T-helper 22 cell (primary cell): ENCODE measurements at regions not wholly inside any gene's neighbourhood (a gene's known extent, or its start where the extent isn't known, plus 50 kb on each side); places are given as distances from the start of the nearest gene placed in this dataset.
"Not testable (repeated sequence)": the region's sequence is repeated elsewhere in the genome, so short reads cannot be mapped to it uniquely, and the experiment has no call there.

Experiments used
- DNase-seq: peaks from one replicate; pipeline ENCODE4 v3.0.0-alpha.2; 2020; ENCODE audit warnings: low read depth

DNA sequence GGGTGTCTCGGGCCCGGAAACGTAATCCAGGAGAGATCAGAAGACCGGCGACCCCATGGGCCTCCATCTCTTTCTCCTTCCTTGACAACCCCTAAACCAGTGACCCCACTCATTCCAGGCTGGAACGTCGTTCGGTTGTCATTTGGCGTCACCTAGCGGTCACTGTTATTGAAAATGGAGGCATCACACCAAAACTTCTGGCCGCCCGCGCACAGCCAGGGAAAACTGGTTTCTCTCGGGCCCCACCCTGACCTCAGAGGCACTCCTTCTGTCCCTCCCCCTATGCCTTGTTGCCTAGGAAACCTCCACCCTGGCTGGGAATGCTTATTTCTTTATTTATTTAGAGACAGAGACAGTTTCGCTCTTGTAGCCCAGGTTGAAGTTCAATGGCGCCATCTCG, 2327.3 kb upstream of the TPTE start:
- not testable (repeated sequence) for DNase-seq

DNA sequence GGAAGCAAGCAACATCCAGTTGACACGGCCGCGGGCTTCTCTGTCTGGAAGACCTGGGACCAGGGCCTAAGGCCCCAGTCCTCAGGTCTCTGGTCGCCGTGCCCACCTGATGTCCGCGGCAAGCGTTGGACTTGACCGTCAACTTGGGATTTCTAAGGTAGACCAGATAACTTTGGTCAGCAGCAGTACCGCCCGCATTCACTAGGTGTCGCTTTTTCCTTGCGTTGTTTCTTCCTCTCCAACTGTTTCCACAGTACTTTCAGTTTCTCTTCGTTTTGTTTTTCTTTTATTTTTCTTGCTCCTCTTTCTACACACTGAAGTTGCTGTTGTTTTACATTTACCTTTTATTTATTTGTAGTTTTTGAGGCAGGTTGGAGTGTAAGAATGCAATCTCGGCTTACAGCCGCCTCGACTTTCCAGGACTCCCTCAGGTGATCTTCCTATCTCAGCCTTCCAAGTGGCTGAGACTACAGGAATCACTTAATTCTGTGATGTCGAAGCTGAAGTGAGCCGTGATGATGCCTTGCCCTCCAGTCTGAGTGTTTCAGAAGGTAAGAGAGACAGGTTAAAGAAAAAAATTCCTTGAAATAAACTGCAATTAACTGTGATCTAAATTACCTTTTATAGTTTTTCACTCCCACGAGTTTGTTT, 2323.9 kb upstream of the TPTE start:
- DNase-seq, result not testable (repeated sequence)

DNA sequence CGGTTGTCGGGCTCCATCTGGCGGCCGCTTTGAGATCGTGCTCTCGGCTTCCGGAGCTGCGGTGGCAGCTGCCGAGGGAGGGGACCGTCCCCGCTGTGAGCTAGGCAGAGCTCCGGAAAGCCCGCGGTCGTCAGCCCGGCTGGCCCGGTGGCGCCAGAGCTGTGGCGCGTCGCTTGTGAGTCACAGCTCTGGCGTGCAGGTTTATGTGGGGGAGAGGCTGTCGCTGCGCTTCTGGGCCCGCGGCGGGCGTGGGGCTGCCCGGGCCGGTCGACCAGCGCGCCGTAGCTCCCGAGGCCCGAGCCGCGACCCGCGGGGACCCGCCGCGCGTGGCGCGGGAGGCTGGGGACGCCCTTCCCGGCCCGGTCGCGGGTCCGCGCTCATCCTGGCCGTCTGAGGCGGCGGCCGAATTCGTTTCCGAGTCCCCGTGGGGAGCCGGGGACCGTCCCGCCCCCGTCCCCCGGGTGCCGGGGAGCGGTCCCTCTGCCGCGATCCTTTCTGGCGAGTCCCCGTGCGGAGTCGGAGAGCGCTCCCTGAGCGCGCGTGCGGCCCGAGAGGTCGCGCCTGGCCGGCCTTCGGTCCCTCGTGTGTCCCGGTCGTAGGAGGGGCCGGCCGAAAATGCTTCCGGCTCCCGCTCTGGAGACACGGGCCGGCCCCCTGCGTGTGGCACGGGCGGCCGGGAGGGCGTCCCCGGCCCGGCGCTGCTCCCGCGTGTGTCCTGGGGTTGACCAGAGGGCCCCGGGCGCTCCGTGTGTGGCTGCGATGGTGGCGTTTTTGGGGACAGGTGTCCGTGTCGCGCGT, 2316.1 kb upstream of the TPTE start:
- not testable (repeated sequence) for DNase-seq

GRCh38 chr21:8205892-8206188, 2315.5 kb upstream of the TPTE start:
- DNase-seq, result not testable (repeated sequence)

GRCh38 chr21:8212986-8213550, 2308.3 kb upstream of the TPTE start:
- DNase-seq, result peak; percentile 0

DNA sequence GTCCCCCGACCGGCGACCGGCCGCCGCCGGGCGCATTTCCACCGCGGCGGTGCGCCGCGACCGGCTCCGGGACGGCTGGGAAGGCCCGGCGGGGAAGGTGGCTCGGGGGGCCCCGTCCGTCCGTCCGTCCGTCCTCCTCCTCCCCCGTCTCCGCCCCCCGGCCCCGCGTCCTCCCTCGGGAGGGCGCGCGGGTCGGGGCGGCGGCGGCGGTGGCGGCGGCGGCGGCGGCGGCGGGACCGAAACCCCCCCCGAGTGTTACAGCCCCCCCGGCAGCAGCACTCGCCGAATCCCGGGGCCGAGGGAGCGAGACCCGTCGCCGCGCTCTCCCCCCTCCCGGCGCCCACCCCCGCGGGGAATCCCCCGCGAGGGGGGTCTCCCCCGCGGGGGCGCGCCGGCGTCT, 2306.8 kb upstream of the TPTE start:
- DNase-seq, result not testable (repeated sequence)

DNA sequence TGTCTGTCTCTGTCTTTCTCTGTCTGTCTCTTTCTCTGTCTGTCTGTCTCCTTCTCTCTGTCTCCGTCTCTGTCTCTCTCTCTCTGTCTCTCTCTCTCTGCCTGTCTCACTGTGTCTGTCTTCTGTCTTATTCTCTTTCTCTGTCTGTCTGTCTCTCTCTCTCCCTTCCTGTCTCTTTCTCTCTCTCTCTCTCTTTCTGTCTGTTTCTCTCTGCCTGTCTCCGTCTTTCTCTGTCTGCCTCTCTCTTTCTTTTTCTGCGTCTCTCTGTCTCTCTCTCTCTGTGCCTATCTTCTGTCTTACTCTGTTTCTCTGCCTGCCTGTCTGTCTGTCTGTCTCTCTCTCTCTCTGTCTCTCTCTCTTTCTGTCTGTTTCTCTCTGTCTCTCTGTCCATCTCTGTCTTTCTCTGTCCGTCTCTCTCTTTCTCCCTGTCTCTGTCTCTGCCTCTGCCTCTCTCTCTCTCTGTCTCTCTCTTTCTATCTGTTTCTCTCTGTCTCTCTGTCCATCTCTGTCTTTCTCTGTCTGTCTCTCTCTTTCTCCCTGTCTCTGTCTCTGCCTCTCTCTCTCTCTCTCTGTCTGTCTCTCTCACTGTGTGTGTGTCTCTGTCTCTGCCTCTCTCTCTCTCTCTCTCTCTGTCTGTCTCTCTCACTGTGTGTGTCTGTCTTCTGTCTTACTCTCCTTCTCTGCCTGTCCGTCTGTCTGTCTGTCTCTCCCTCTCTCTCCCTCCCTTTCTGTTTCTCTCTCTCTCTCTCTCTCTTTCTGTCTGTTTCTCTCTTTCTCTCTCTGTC, 2291.8 kb upstream of the TPTE start:
- not testable (repeated sequence) for DNase-seq

DNA sequence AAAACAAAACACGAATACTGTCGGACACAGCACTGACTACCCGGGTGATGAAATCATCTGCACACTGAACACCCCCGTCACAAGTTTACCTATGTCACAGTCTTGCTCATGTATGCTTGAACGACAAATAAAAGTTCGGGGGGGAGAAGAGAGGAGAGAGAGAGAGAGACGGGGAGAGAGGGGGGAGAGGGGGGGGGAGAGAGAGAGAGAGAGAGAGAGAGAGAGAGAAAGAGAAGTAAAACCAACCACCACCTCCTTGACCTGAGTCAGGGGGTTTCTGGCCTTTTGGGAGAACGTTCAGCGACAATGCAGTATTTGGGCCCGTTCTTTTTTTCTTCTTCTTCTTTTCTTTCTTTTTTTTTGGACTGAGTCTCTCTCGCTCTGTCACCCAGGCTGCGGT, 2290.1 kb upstream of the TPTE start:
- DNase-seq, result not testable (repeated sequence)

GRCh38 chr21:8233000-8233399, 2288.4 kb upstream of the TPTE start:
- DNase-seq, result not testable (repeated sequence)

- not testable (repeated sequence) for DNase-seq
Measured at GRCh38 chr21:8234059-8234458, 2287.3 kb upstream of the TPTE start.

- not testable (repeated sequence) for DNase-seq
Measured at GRCh38 chr21:8244723-8245641, 2276.4 kb upstream of the TPTE start.

DNA sequence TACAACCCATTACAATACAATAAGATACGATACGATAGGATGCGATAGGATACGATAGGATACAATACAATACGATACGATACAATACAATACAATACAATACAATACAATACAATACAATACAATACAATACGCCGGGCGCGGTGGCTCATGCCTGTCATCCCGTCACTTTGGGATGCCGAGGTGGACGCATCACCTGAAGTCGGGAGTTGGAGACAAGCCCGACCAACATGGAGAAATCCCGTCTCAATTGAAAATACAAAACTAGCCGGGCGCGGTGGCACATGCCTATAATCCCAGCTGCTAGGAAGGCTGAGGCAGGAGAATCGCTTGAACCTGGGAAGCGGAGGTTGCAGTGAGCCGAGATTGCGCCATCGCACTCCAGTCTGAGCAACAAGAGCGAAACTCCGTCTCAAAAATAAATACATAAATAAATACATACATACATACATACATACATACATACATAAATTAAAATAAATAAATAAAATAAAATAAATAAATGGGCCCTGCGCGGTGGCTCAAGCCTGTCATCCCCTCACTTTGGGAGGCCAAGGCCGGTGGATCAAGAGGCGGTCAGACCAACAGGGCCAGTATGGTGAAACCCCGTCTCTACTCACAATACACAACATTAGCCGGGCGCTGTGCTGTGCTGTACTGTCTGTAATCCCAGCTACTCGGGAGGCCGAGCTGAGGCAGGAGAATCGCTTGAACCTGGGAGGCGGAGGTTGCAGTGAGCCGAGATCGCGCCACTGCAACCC, 2275.6 kb upstream of the TPTE start:
- not testable (repeated sequence) for DNase-seq

DNA sequence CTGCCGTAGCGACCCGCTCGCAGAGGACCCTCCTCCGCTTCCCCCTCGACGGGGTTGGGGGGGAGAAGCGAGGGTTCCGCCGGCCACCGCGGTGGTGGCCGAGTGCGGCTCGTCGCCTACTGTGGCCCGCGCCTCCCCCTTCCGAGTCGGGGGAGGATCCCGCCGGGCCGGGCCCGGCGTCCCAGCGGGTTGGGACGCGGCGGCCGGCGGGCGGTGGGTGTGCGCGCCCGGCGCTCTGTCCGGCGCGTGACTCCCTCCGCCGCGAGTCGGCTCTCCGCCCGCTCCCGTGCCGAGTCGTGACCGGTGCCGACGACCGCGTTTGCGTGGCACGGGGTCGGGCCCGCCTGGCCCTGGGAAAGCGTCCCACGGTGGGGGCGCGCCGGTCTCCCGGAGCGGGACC, 2269.7 kb upstream of the TPTE start:
- not testable (repeated sequence) for DNase-seq

- DNase-seq, result not testable (repeated sequence)
Measured at GRCh38 chr21:8255094-8255493, 2266.3 kb upstream of the TPTE start.

DNA sequence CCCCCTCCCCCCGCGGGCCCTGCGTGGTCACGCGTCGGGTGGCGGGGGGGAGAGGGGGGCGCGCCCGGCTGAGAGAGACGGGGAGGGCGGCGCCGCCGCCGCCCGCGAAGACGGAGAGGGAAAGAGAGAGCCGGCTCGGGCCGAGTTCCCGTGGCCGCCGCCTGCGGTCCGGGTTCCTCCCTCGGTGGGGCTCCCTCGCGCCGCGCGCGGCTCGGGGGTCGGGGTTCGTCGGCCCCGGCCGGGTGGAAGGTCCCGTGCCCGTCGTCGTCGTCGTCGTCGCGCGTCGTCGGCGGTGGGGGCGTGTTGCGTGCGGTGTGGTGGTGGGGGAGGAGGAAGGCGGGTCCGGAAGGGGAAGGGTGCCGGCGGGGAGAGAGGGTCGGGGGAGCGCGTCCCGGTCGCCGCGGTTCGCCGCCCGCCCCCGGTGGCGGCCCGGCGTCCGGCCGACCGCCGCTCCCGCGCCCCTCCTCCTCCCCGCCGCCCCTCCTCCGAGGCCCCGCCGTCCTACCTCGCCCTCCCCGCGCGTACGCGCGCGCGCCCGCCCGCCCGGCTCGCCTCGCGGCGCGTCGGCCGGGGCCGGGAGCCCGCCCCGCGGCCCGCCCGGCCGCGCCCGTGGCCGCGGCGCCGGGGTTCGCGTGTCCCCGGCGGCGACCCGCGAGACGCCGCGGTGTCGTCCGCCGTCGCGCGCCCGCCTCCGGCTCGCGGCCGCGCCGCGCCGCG, 2264.1 kb upstream of the TPTE start:
- peak; percentile 53 for DNase-seq

GRCh38 chr21:8260065-8260627, 2261.2 kb upstream of the TPTE start:
- DNase-seq, result not testable (repeated sequence)
